RWPE1 (cell line): ENCODE measurements at regions not wholly inside any gene's neighbourhood (a gene's known extent, or its start where the extent isn't known, plus 50 kb on each side); places are given as distances from the start of the nearest gene placed in this dataset.
"Not testable (repeated sequence)": the region's sequence is repeated elsewhere in the genome, so short reads cannot be mapped to it uniquely, and the experiment has no call there.

Source experiments
- CTCF ChIA-PET: fragments of 350-600 bp; sonication (Branson Sonifier 250); formaldehyde crosslinking; extraction: SDS; loops from one replicate; lab custom pipeline; 2021; lab: Yijun Ruan, JAX
- POLR2A ChIA-PET: fragments of 400-600 bp; formaldehyde crosslinking; extraction: SDS; loops from one replicate; lab custom pipeline; 2020; ENCODE audit warnings: antibody characterized with exemption; ENCODE audit not compliant: low non-redundant PET; lab: Yijun Ruan, JAX
- DNase-seq: peaks from one replicate; pipeline ENCODE4 v3.0.0; 2012; ENCODE audit warnings: low spot score
- H3K27ac ChIP-seq: fragments of 450-650 bp; 2 replicates; pipeline ENCODE4 v1.5.1; 2017
- TF ChIP-seq, protein P1 (sequence below): fragments of 450-650 bp; conservative IDR thresholded peaks from 2 replicates; pipeline ENCODE4 v1.5.1; 2017; ENCODE audit warnings: low read depth, mild to moderate bottlenecking

DNA sequence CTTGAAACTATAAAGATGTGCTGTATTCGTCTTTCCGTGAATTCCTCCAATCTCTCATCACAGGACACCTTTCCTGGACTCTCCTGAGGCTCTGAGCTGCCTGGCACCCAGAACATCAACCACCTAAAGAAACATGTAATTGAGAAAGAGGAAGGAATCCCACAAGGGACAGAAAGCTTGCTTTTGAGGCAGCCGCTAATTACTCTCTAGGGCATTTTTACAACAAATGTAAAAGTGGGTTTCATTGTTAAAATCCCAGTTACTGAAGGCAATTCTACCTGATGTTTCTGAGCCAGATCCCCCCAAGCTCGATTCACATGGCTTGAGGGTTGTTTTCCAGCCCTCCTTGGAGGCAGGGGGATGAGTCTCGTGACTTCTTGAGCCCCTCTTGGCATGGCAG, 238.5 kb upstream of the LHX5 start:
- ChIA-PET POLR2A (no interaction called here), CTCF (no interaction called here)
- TF ChIP-seq, protein P1, sequence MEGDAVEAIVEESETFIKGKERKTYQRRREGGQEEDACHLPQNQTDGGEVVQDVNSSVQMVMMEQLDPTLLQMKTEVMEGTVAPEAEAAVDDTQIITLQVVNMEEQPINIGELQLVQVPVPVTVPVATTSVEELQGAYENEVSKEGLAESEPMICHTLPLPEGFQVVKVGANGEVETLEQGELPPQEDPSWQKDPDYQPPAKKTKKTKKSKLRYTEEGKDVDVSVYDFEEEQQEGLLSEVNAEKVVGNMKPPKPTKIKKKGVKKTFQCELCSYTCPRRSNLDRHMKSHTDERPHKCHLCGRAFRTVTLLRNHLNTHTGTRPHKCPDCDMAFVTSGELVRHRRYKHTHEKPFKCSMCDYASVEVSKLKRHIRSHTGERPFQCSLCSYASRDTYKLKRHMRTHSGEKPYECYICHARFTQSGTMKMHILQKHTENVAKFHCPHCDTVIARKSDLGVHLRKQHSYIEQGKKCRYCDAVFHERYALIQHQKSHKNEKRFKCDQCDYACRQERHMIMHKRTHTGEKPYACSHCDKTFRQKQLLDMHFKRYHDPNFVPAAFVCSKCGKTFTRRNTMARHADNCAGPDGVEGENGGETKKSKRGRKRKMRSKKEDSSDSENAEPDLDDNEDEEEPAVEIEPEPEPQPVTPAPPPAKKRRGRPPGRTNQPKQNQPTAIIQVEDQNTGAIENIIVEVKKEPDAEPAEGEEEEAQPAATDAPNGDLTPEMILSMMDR, result no peak
- no peak overlapping the region for H3K27ac ChIP-seq
- no peak for DNase-seq

DNA sequence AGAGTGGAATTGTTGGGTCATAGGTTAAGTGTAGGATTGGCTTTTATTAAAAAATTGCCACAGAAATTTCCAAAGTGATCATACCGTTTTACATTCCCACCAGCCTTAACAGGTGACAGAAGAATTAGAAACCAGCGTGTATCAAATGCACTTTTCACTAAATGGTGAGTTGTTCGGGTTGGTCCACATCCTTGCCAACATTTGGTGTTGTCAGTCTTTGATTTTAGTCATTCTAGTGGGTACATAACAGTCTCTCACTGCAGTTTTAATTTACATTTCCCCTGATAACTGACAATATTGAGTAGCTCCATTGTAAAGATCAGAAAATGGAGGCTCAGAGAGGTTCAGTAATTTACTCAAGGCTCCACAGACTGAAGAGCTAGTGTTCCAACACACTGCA, 237.8 kb upstream of the LHX5 start:
- ChIA-PET POLR2A (no interaction called here), CTCF (no interaction called here)
- no peak for DNase-seq
- no peak overlapping the region for H3K27ac ChIP-seq
- TF ChIP-seq, protein P1, result no peak

DNA sequence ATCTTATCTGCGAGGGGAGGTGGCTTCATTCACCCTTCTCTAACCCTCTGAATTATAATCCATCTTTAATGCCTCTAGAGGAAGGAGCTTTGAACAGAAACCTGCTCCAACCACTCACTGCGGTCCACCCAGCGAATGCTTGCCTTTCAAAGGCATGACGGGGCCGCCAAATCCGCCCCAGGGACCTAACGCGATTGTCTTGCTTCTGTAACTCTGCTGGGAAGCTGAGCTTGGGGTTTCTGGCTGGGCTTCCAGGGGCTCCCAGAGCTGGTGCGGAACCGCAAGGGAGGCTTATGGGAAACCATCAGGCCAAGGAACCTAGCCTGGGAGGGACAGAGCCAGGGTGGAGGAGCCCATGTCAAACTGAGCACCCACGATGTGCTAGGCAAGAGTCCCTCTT, 231.2 kb upstream of the LHX5 start:
- ChIA-PET POLR2A (no interaction called here), CTCF (no interaction called here)
- DNase-seq, result no peak
- TF ChIP-seq, protein P1, result no peak
- no peak overlapping the region for H3K27ac ChIP-seq

DNA sequence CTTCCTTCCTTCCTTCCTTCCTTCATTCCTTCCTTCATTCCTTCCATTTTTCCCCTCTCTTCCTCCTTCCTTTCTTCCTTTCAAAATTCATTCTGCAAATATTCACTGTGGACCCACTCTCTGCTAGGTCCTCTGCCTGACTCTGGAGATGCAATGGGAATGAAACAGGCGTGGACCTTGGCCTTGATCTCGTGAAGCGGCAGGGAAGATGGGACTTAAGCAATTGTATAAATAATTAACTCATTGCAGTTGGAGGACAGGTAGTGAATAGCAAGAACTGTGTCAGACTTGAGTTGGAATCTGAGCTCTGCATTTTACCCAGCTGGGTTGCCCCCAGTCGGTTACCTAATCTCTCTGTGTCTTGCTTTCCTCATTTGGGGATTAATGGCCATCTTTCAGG, 230.6 kb upstream of the LHX5 start:
- POLR2A ChIA-PET, result no interaction called here
- CTCF ChIA-PET, result no interaction called here
- H3K27ac ChIP-seq, result no peak overlapping the region
- DNase-seq, result no peak
- TF ChIP-seq, protein P1, result no peak

GRCh38 chr12:113700943-113701342, 229.3 kb upstream of the LHX5 start:
- ChIA-PET CTCF (no interaction called here), POLR2A (no interaction called here)
- DNase-seq, result no peak
- TF ChIP-seq, protein P1, result no peak
- no peak overlapping the region for H3K27ac ChIP-seq

GRCh38 chr12:113699984-113700383, 228.3 kb upstream of the LHX5 start:
- CTCF ChIA-PET, DNase-seq, POLR2A ChIA-PET, H3K27ac ChIP-seq: not testable (repeated sequence)

GRCh38 chr12:113698510-113698858, 226.8 kb upstream of the LHX5 start:
- POLR2A ChIA-PET, result no interaction called here
- DNase-seq, result no peak
- CTCF ChIA-PET, result no interaction called here
- TF ChIP-seq, protein P1, result no peak
- no peak overlapping the region for H3K27ac ChIP-seq
